D721Med (cell line): ENCODE measurements at regions not wholly inside any gene's neighbourhood (a gene's known extent, or its start where the extent isn't known, plus 50 kb on each side); places are given as distances from the start of the nearest gene placed in this dataset.

ENCODE experiments used
- DNase-seq: peaks from one replicate; pipeline ENCODE4 v3.0.0; 2011; ENCODE audit warnings: low spot score; ENCODE audit not compliant: insufficient read length
- FAIRE-seq: peaks from 2 replicates; lab custom pipeline; 2011; peaks lifted over from hg19 to GRCh38; lab: Jason Lieb, UNC
- TF ChIP-seq, protein P1 (sequence below): IDR thresholded peaks from 2 replicates; pipeline ENCODE4 v1.5.1; 2012; ENCODE audit warnings: mild to moderate bottlenecking, control low read depth; ENCODE audit not compliant: insufficient read depth; ENCODE audit errors: missing control alignments

DNA sequence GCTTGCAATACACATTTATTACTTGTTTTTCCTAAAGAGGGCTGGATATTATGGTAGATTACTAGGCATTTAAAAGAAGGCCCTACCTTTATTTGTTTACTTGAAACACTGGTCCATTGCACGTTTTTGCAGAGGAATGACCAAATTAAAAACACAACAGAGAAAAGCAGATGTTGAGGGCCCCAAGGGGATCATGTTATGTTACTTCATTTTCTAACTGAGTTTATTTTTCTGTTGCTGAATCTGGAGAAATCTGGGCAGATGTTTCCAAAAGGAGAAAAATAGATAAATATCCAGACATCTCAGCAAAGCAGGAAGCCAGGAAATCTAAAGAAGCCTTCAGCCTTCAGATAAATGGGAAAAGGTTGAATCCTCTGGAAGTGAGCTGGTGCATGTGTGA, 353.0 kb downstream of the NDFIP2 start:
- DNase-seq (no peak), FAIRE-seq (no peak)
- TF ChIP-seq, protein P1, sequence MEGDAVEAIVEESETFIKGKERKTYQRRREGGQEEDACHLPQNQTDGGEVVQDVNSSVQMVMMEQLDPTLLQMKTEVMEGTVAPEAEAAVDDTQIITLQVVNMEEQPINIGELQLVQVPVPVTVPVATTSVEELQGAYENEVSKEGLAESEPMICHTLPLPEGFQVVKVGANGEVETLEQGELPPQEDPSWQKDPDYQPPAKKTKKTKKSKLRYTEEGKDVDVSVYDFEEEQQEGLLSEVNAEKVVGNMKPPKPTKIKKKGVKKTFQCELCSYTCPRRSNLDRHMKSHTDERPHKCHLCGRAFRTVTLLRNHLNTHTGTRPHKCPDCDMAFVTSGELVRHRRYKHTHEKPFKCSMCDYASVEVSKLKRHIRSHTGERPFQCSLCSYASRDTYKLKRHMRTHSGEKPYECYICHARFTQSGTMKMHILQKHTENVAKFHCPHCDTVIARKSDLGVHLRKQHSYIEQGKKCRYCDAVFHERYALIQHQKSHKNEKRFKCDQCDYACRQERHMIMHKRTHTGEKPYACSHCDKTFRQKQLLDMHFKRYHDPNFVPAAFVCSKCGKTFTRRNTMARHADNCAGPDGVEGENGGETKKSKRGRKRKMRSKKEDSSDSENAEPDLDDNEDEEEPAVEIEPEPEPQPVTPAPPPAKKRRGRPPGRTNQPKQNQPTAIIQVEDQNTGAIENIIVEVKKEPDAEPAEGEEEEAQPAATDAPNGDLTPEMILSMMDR, result no peak

DNA sequence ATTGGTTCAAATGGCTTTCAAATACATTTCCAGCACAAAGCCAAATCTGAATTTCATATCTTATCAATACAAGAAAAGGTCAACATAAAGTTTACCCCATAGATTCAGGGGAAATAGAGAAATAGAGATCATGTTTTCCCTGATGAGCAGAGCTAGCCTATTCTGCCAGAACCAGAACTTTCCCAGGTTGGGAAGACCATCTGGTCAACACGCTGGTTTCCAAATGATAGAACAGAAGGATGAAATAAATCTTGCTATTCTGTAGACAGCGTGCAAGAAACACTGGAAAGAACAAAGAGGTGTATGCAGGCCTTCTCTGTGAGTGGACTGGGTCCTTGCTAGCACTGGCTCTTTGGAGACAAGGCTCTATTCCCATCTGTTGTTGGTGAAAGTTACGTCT, 350.6 kb downstream of the NDFIP2 start:
- TF ChIP-seq, protein P1, result no peak
- FAIRE-seq (no peak), DNase-seq (no peak)

DNA sequence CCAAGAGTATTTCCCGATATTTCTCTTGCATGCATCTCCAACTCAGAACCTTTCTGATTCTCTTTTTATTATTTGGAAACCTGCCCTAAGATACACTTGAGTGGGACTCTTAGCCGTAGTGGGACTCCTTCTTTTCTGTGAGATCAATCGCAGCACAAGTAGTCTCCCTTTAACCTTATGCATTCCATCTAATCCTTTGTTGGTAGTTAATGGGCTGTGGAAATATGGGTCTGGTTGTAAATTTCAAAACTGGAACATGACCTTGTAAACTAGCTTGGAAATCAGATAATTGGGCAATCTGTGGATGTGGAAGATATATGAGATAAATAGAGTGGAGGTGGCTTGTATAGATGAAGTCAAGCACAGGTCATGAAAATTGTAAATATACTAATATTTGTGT, 350.0 kb downstream of the NDFIP2 start:
- no peak for FAIRE-seq
- no peak for DNase-seq
- TF ChIP-seq, protein P1, result no peak

DNA sequence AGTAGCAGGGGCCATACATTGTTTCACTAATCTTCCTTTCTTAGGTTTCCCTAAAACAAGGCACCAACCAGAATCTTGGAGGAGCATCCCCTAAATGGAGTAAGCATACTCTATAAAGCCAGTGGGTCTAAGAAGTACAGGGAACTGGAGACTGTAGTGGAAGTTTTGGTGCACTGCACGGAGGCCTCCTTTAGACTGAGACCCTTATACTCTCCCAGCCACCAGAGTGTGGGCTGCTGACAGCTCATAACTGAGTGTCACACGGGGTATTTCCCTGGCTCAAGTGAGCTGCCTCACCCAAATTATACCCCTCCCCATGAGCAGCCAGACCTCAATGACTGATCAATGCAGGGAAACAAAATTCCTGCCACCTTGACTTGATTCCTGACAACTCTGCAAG, 349.5 kb downstream of the NDFIP2 start:
- no peak for DNase-seq
- TF ChIP-seq, protein P1, result no peak
- FAIRE-seq, result no peak

DNA sequence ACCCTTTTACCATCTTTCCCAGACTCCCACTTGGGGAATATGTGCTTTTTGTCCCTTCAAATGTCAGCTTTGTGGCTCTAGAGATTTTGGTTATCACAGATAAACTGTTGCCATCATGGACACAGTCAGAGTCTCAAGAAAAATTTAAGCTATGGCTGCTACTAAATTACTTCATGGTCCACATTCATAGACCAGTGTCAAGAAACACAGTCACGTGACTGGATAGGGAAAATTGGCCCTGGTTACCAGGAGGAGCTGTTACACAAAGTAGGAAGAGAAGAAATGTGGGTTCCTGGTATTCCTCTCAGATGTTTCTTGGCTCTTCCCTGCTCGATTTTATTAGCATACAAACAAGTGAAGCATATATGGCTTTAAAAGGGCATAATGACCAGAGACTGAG, 348.9 kb downstream of the NDFIP2 start:
- TF ChIP-seq, protein P1, result no peak
- no peak for FAIRE-seq

DNA sequence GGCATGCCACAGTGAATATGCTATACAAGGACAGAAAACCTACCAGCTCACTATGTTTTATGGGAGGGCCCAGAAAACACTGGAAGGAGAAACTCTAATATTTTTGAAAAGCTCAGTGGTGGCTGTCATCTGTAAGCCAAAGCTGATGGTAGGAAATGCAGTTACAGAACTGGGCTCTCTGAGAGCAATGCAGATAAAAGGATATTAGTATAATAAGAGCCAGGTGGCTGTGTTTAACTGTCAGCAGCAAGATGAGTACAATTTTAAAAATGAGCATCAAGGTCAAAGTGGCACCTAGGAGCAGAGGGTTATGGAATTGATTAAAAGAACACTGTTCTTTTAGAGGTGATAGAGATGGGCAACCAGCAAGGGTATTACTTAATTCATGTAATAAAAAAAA, 345.0 kb downstream of the NDFIP2 start:
- TF ChIP-seq, protein P1, result no peak
- DNase-seq (no peak), FAIRE-seq (no peak)

More for the DNA sequence above, 348.9 kb downstream of the NDFIP2 start:
- DNase-seq, result no peak

DNA sequence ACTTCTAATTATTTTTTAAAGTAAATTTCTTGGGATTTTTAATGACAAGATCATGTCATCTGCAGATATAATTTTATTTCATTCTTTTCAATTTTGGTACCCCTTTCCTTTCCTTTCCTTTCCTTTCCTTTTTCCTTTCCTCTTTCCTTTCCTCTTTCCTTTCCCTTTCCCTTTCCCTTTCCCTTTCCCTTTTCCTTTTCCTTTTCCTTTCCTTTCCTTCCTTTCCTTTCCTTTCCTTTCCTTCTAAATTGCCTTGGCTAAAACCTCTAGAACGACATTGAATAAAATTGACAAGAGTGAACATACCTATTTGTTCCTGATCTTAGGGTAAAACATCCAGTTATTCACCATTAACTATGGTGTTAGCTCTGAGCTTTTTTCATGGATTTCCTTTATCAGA, 334.1 kb downstream of the NDFIP2 start:
- TF ChIP-seq, protein P1, result no peak
- no peak for DNase-seq
- no peak for FAIRE-seq
